Mucosa of rectum (tissue), 2 donors: ENCODE measurements at regions not wholly inside any gene's neighbourhood (a gene's known extent, or its start where the extent isn't known, plus 50 kb on each side); places are given as distances from the start of the nearest gene placed in this dataset.

Experiments
- H3K27ac ChIP-seq, 2 donors: one replicate each; pipeline ENCODE4 v1.7.0; 2013; ENCODE audit warnings: inconsistent platforms in 2 of 2, low read depth in 2 of 2, low read length in 2 of 2
- H3K27me3 ChIP-seq, 2 donors: one replicate each; pipeline ENCODE4 v1.7.0; 2013; ENCODE audit warnings: low read length in 2 of 2; ENCODE audit not compliant: control insufficient read depth in 2 of 2, insufficient read depth in 2 of 2
- H3K36me3 ChIP-seq, 2 donors: one replicate each; pipeline ENCODE4 v1.7.0; 2013; ENCODE audit warnings: low read length in 2 of 2; ENCODE audit not compliant: control insufficient read depth in 2 of 2, insufficient read depth in 2 of 2
- H3K4me1 ChIP-seq, 2 donors: one replicate each; pipeline ENCODE4 v1.7.0; 2013; ENCODE audit warnings: low read length in 2 of 2, mild to moderate bottlenecking in 1 of 2; ENCODE audit not compliant: control insufficient read depth in 2 of 2, insufficient read depth in 2 of 2
- H3K4me3 ChIP-seq, 2 donors: one replicate each; pipeline ENCODE4 v1.7.0; 2013; ENCODE audit warnings: low read length in 2 of 2
- H3K9ac ChIP-seq, 2 donors: one replicate each; pipeline ENCODE4 v1.7.0; 2013; ENCODE audit warnings: low read length in 2 of 2, low read depth in 1 of 2, mild to moderate bottlenecking in 1 of 2
- H3K9me3 ChIP-seq, 2 donors: one replicate each; pipeline ENCODE4 v1.7.0; 2013; ENCODE audit warnings: low read length in 2 of 2; ENCODE audit not compliant: control insufficient read depth in 2 of 2
- donor health status: healthy.
- donor health status: Normal muscosa, but diverticular disease.

GRCh38 chr2:37832590-37833197, 92.4 kb upstream of the RMDN2 start:
- no peak overlapping the region for H3K9ac ChIP-seq
- no peaks in the 10 kb centered on the region for H3K4me1 ChIP-seq
- no peaks in the 10 kb centered on the region for H3K9me3 ChIP-seq
- H3K36me3 ChIP-seq, result no peaks in the 10 kb centered on the region
- no peak overlapping the region for H3K27ac ChIP-seq
- no peak overlapping the region for H3K4me3 ChIP-seq
- H3K27me3 ChIP-seq, result no peaks in the 10 kb centered on the region

GRCh38 chr2:37833423-37833822, 91.7 kb upstream of the RMDN2 start:
- no peak overlapping the region for H3K27ac ChIP-seq

GRCh38 chr2:37836270-37836669, 88.8 kb upstream of the RMDN2 start:
- Histone ChIP-seq H3K4me3 (no peak overlapping the region), H3K27ac (no peak overlapping the region), H3K4me1 (no peaks in the 10 kb centered on the region), H3K36me3 (no peaks in the 10 kb centered on the region), H3K9ac (no peak overlapping the region), H3K9me3 (no peaks in the 10 kb centered on the region), H3K27me3 (no peaks in the 10 kb centered on the region)

More at GRCh38 chr2:37833423-37833822, 91.7 kb upstream of the RMDN2 start:
- H3K36me3 ChIP-seq, result no peaks in the 10 kb centered on the region
- no peaks in the 10 kb centered on the region for H3K4me1 ChIP-seq
- H3K27me3 ChIP-seq, result no peaks in the 10 kb centered on the region
- H3K4me3 ChIP-seq, result no peak overlapping the region
- H3K9ac ChIP-seq, result no peak overlapping the region
- H3K9me3 ChIP-seq, result no peaks in the 10 kb centered on the region

- H3K4me3 ChIP-seq, result no peak overlapping the region
- no peak overlapping the region for H3K9ac ChIP-seq
- no peaks in the 10 kb centered on the region for H3K36me3 ChIP-seq
- H3K4me1 ChIP-seq, result no peaks in the 10 kb centered on the region
- H3K27ac ChIP-seq, result no peak overlapping the region
- H3K27me3 ChIP-seq, result no peaks in the 10 kb centered on the region
- no peaks in the 10 kb centered on the region for H3K9me3 ChIP-seq
Observed at GRCh38 chr2:37836711-37837110, 88.4 kb upstream of the RMDN2 start.

- H3K27me3 ChIP-seq, result no peaks in the 10 kb centered on the region
- H3K27ac ChIP-seq, result no peak overlapping the region
- H3K4me1 ChIP-seq, result no peaks in the 10 kb centered on the region
- no peaks in the 10 kb centered on the region for H3K9me3 ChIP-seq
- no peak overlapping the region for H3K9ac ChIP-seq
- H3K4me3 ChIP-seq, result no peak overlapping the region
- H3K36me3 ChIP-seq, result no peaks in the 10 kb centered on the region
Observed at GRCh38 chr2:37837628-37838328, 87.3 kb upstream of the RMDN2 start.

- Histone ChIP-seq H3K27ac (no peak overlapping the region), H3K9me3 (no peaks in the 10 kb centered on the region), H3K27me3 (no peaks in the 10 kb centered on the region), H3K4me3 (no peak overlapping the region), H3K36me3 (no peaks in the 10 kb centered on the region), H3K4me1 (no peaks in the 10 kb centered on the region), H3K9ac (no peak overlapping the region)
Observed at GRCh38 chr2:37838541-37839167, 86.4 kb upstream of the RMDN2 start.

- Histone ChIP-seq H3K4me3 (no peak overlapping the region), H3K9ac (no peak overlapping the region), H3K27ac (no peak overlapping the region)
Observed at GRCh38 chr2:37839991-37840390, 85.1 kb upstream of the RMDN2 start.

GRCh38 chr2:37842732-37843440, 82.2 kb upstream of the RMDN2 start:
- H3K36me3 ChIP-seq, result no peaks in the 10 kb centered on the region
- H3K27me3 ChIP-seq, result no peaks in the 10 kb centered on the region
- no peaks in the 10 kb centered on the region for H3K4me1 ChIP-seq
- H3K27ac ChIP-seq, result no peak overlapping the region
- no peak overlapping the region for H3K9ac ChIP-seq
- H3K9me3 ChIP-seq, result no peaks in the 10 kb centered on the region
- H3K4me3 ChIP-seq, result no peak overlapping the region

More at GRCh38 chr2:37839991-37840390, 85.1 kb upstream of the RMDN2 start:
- H3K4me1 ChIP-seq, result no peaks in the 10 kb centered on the region
- H3K27me3 ChIP-seq, result no peaks in the 10 kb centered on the region
- no peaks in the 10 kb centered on the region for H3K36me3 ChIP-seq
- H3K9me3 ChIP-seq, result no peaks in the 10 kb centered on the region

- Histone ChIP-seq H3K9me3 (no peaks in the 10 kb centered on the region), H3K27me3 (no peaks in the 10 kb centered on the region), H3K9ac (no peak overlapping the region), H3K4me3 (no peak overlapping the region), H3K27ac (no peak overlapping the region), H3K4me1 (no peaks in the 10 kb centered on the region), H3K36me3 (no peaks in the 10 kb centered on the region)
Observed at GRCh38 chr2:37843556-37843955, 81.5 kb upstream of the RMDN2 start.

- Histone ChIP-seq H3K4me3 (no peak overlapping the region), H3K27me3 (no peaks in the 10 kb centered on the region), H3K4me1 (no peaks in the 10 kb centered on the region), H3K9ac (no peak overlapping the region), H3K9me3 (no peaks in the 10 kb centered on the region), H3K36me3 (no peaks in the 10 kb centered on the region), H3K27ac (no peak overlapping the region)
Observed at GRCh38 chr2:37846207-37846606, 78.9 kb upstream of the RMDN2 start.
